ENCODE measurements at regions not wholly inside any gene's neighbourhood (a gene's known extent, or its start where the extent isn't known, plus 50 kb on each side); places are given as distances from the start of the nearest gene placed in this dataset.

DNA sequence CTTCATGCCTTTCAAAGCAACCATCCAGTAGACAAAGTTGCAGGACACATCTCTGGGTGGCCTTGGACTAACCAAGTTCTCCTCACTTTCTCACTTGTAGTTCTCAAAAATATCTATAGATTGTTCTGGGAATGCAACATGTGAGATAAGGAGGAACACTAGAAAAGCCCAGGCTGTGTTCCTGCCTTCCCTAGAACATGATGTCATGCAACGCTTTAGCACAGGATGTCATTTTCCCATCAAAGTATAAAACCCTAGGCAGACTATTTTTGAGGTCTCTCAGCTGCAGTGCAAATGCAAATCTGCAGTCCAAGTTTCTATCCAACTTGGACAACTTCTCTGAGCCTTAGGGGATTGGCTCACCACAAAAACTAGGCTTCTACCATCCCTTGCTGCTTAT is 78.8 kb upstream of the PCDH7 start:
- TF ChIP-seq, protein P1, sequence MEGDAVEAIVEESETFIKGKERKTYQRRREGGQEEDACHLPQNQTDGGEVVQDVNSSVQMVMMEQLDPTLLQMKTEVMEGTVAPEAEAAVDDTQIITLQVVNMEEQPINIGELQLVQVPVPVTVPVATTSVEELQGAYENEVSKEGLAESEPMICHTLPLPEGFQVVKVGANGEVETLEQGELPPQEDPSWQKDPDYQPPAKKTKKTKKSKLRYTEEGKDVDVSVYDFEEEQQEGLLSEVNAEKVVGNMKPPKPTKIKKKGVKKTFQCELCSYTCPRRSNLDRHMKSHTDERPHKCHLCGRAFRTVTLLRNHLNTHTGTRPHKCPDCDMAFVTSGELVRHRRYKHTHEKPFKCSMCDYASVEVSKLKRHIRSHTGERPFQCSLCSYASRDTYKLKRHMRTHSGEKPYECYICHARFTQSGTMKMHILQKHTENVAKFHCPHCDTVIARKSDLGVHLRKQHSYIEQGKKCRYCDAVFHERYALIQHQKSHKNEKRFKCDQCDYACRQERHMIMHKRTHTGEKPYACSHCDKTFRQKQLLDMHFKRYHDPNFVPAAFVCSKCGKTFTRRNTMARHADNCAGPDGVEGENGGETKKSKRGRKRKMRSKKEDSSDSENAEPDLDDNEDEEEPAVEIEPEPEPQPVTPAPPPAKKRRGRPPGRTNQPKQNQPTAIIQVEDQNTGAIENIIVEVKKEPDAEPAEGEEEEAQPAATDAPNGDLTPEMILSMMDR (conservative IDR thresholded peaks at IDR 0.05) = no peak
- no peak for TF ChIP-seq ZFX (IDR thresholded peaks at IDR 0.05)

Measured in C4-2B (cell line).